Activated T-cell treated with anti-CD3 and anti-CD28 coated beads, Interleukin-2, amount 50 U/mL, for 72 hours (primary cell): ENCODE measurements at regions not wholly inside any gene's neighbourhood (a gene's known extent, or its start where the extent isn't known, plus 50 kb on each side); places are given as distances from the start of the nearest gene placed in this dataset.
"Not testable (repeated sequence)": the region's sequence is repeated elsewhere in the genome, so short reads cannot be mapped to it uniquely, and the experiment has no call there.

ENCODE experiments used
- ATAC-seq, 2 donors: fragments of 150-1000 bp; cut with Tn5 transposase; replicated peaks in 1 of 2; 2 replicates each; pipeline ENCODE4 v1.10.0; 2021; ENCODE audit warnings: moderate library complexity in 2 of 2, mild to moderate bottlenecking in 1 of 2
- DNase-seq, 2 donors: peaks; one replicate each; pipeline ENCODE4 v3.0.0; 2021 to 2022; ENCODE audit warnings: mixed read lengths in 1 of 2
- H3K27ac Mint-ChIP-seq: one replicate; pipeline ENCODE4 v1.8.0; 2022; ENCODE audit warnings: mild to moderate bottlenecking, moderate library complexity, mixed read lengths
- H3K27me3 Mint-ChIP-seq: one replicate; pipeline ENCODE4 v1.8.0; 2022; ENCODE audit warnings: low read depth, mixed read lengths
- H3K36me3 Mint-ChIP-seq, 2 donors: one replicate each; pipeline ENCODE4 v1.8.0; 2022; ENCODE audit warnings: mixed read lengths in 2 of 2, mild to moderate bottlenecking in 1 of 2; ENCODE audit not compliant: insufficient read depth in 2 of 2
- H3K4me1 Mint-ChIP-seq: one replicate; pipeline ENCODE4 v1.8.0; 2022; ENCODE audit warnings: low read depth, mixed read lengths
- H3K4me3 Mint-ChIP-seq, 2 donors: one replicate each; pipeline ENCODE4 v1.8.0; 2022; ENCODE audit warnings: mild to moderate bottlenecking in 2 of 2, mixed read lengths in 2 of 2, moderate library complexity in 2 of 2
- H3K9me3 Mint-ChIP-seq, 2 donors: one replicate each; pipeline ENCODE4 v1.8.0; 2022; ENCODE audit warnings: mixed read lengths in 2 of 2

DNA sequence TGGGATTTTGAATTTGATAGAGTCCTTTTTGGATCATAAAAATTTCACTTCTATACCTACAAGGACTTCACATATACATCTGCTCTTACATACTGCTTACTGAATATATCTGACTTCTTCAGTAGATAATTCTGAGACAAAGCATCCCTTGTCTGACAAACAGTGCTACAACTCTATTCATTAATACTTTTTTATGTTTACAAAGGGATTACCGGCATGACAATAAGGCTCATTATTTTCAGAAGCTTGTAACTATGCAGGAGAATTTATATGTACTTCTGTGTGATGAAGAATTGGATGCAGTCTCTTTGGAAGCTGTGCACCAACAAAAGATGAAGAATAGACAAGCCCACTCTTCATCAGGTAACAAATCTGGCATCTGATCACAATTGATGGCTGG, 1070.3 kb downstream of the STIM2 start:
- DNase-seq (no peak), ATAC-seq (no peak)
- Mint-ChIP-seq H3K4me3 (no peak overlapping the region), H3K27ac (no peak overlapping the region), H3K36me3 (peaks cover 0 to 2% of the 10 kb centered on the region in 2 donors), H3K4me1 (no peaks in the 10 kb centered on the region), H3K27me3 (no peaks in the 10 kb centered on the region), H3K9me3 (peaks cover 3 to 11% of the 10 kb centered on the region in 2 donors)

DNA sequence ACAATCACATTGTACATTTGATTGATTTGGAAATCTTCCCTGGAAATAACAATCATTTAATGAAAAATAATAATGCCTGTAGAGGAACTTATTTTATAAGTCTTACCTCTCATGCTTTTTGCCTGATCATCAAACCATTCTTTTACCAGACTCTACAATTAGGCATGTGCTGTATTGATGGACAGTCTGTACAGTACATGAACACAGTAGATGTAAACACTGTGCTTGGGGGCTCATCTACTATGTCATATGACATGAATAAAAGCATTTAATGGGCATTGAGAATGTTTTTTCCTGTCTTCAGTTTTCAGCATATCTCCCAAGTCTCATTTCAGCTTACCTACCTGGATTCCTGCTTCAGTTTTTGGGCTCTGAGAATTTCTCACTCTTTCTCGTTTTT, 1070.9 kb downstream of the STIM2 start:
- no peak overlapping the region for H3K27ac Mint-ChIP-seq
- DNase-seq: no peak
- no peaks in the 10 kb centered on the region for H3K4me1 Mint-ChIP-seq
- no peak for ATAC-seq
- no peak overlapping the region for H3K4me3 Mint-ChIP-seq
- peaks cover 0 to under 1% of the 10 kb centered on the region in 2 donors for H3K36me3 Mint-ChIP-seq
- H3K27me3 Mint-ChIP-seq: no peaks in the 10 kb centered on the region
- peaks cover 1 to 9% of the 10 kb centered on the region in 2 donors for H3K9me3 Mint-ChIP-seq

DNA sequence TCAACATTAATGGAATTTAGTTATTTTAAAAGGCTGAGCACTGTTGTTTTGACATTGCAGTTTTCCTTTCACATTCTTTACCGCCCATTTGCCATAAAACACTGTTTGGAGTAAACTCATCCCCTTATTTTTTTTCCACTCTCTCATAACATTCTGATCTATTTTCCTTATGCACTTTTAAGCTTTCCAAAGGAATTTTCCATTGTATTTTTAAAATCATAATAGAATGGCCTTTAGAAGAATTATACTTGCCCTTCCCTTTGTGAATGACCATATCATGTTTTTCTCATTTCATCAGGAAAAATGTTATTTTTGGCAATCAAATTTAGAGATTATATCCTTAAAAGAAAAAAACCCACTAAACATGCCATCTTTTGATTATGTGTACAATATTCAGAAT, 1074.2 kb downstream of the STIM2 start:
- Mint-ChIP-seq H3K27me3 (no peaks in the 10 kb centered on the region), H3K4me3 (no peak overlapping the region), H3K9me3 (peaks cover 0 to 4% of the 10 kb centered on the region in 2 donors), H3K36me3 (no peaks in the 10 kb centered on the region), H3K27ac (no peak overlapping the region), H3K4me1 (no peaks in the 10 kb centered on the region)
- ATAC-seq (no peak), DNase-seq (no peak)

DNA sequence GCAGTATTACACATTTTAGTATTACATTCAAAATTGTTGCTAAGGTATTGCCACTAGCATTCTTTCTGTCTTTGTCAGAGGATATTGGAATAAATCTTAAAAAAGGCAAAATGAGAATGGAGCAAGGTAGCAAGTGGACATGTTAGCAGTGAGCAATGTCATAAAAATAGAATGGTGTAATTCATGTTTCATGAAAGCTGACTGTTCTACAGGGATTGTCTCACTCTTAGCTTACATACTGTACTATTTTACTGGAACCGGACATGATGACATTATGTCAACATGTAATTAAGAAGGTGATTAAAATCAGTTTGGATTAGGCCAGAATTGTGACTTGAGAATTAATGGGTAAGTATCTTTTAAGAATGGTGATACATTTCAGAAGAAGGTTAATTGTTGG, 1086.2 kb downstream of the STIM2 start:
- no peak for ATAC-seq
- no peak overlapping the region for H3K27ac Mint-ChIP-seq
- H3K4me1 Mint-ChIP-seq: no peaks in the 10 kb centered on the region
- H3K9me3 Mint-ChIP-seq: peaks cover 4 to 6% of the 10 kb centered on the region in 2 donors
- no peaks in the 10 kb centered on the region for H3K36me3 Mint-ChIP-seq
- H3K27me3 Mint-ChIP-seq: no peaks in the 10 kb centered on the region
- no peak overlapping the region for H3K4me3 Mint-ChIP-seq
- DNase-seq: no peak

DNA sequence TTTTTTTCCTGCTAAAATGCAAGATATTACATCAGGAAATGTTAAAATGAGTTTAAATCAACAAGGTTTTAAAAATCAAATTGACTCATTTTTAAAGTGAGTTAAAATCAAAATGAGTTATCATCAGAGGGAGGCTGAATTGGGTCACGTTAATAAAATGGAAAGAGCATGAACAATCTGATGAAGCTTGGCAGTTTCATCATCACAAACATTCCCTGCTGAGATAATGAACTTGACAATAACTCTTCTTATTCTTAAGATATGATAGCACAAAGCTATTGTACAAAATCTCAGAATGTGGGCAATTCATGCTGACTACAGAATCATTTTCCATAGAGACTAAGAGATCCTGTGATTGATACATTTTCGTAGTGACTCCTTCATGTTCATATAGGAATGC, 1086.7 kb downstream of the STIM2 start:
- no peak overlapping the region for H3K4me3 Mint-ChIP-seq
- no peaks in the 10 kb centered on the region for H3K27me3 Mint-ChIP-seq
- no peaks in the 10 kb centered on the region for H3K36me3 Mint-ChIP-seq
- H3K9me3 Mint-ChIP-seq: peaks cover 2 to 6% of the 10 kb centered on the region in 2 donors
- no peak overlapping the region for H3K27ac Mint-ChIP-seq
- no peaks in the 10 kb centered on the region for H3K4me1 Mint-ChIP-seq
- ATAC-seq (no peak), DNase-seq (no peak)

DNA sequence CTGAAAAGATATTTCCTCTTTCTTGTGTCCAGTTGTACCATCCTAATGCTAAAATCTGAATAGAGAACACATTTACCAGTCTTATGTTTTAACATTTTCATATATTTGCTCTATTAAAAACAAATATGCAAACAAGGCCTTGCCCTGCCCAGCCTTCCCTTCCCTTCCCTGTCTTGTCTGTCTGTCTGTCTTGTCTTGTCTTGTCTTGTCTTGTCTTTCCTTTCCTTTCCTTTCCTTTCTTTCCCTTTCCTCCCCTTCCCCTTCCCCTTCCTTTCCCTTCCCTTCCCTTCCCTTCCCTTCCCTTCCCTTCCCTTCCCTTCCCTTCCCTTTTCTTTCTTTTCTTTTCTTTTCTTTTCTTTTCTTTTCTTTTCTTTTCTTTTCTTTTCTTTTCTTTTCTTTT, 1103.5 kb downstream of the STIM2 start:
- ATAC-seq (no peak), DNase-seq (no peak)
- H3K27me3 Mint-ChIP-seq: no peaks in the 10 kb centered on the region
- H3K9me3 Mint-ChIP-seq: peaks cover 6% of the 10 kb centered on the region in 2 donors
- H3K27ac Mint-ChIP-seq: no peak overlapping the region
- H3K4me1 Mint-ChIP-seq: no peaks in the 10 kb centered on the region
- no peak overlapping the region for H3K4me3 Mint-ChIP-seq
- no peaks in the 10 kb centered on the region for H3K36me3 Mint-ChIP-seq

DNA sequence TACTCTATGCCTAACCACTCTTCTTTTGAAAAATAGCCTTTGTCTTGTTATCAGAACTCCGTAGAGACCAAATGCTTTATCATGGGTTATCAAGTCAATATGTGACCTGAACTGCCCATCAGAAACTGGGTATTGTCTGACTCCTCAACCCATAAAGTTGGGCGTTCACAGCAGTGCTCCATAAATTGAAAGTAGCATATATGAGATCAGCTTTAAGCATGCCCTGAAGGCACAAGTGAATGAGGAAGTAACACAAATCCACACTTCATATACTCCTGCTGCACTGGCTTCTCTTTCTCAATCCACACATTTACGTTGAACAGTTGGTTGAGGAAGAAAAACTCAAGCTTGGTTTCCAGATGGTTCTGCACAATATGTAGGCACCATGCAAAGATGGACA, 1106.0 kb downstream of the STIM2 start:
- Mint-ChIP-seq H3K27ac (no peak overlapping the region), H3K36me3 (no peaks in the 10 kb centered on the region), H3K4me3 (no peak overlapping the region), H3K9me3 (peaks cover 5 to 7% of the 10 kb centered on the region in 2 donors), H3K4me1 (no peaks in the 10 kb centered on the region), H3K27me3 (no peaks in the 10 kb centered on the region)
- DNase-seq (no peak), ATAC-seq (no peak)

DNA sequence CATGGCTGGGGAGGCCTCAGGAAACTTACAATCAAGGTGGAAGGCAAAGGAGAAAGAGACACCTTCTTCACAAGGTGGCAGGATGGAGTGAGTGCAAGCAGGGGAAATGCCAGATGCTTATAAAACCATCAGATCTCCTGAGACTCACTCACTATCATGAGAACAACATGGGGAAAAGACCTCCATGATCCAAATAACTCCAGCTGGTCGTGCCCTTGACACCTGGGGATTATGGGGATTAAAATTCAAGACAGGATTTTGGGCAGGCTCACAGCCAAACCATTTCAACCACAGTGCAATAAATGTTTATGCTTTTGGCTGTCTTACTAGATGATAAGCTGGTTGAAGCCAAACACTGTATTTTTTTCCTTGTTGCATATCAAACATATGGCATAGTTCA, 1112.4 kb downstream of the STIM2 start:
- Mint-ChIP-seq H3K36me3 (peaks cover 2% of the 10 kb centered on the region in 2 donors), H3K4me3 (no peak overlapping the region), H3K9me3 (peaks cover 16 to 20% of the 10 kb centered on the region in 2 donors), H3K4me1 (no peaks in the 10 kb centered on the region), H3K27me3 (no peaks in the 10 kb centered on the region), H3K27ac (no peak overlapping the region)
- DNase-seq: no peak
- no peak for ATAC-seq

DNA sequence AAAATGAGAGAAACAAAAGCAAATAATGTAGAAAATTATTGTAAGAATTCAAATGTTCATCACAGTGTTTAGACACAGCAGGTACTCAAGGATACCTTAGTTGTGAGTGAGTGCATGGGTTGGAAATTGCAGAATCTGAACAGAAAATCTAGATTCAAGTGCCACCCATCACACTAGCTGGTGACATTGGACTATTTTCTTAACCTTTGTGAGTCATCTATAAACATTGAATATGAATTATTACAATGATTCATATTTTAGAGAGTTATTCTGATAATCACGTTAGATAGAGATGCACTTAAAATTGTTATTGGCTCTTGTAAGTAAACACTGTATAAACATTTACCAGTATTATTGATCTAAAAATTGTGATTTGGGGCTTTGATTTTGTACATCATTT, 1113.1 kb downstream of the STIM2 start:
- H3K27ac Mint-ChIP-seq: no peak overlapping the region
- no peaks in the 10 kb centered on the region for H3K4me1 Mint-ChIP-seq
- ATAC-seq (no peak), DNase-seq (no peak)
- peaks cover 16 to 20% of the 10 kb centered on the region in 2 donors for H3K9me3 Mint-ChIP-seq
- H3K36me3 Mint-ChIP-seq: peaks cover 2% of the 10 kb centered on the region in 2 donors
- no peak overlapping the region for H3K4me3 Mint-ChIP-seq
- no peaks in the 10 kb centered on the region for H3K27me3 Mint-ChIP-seq

DNA sequence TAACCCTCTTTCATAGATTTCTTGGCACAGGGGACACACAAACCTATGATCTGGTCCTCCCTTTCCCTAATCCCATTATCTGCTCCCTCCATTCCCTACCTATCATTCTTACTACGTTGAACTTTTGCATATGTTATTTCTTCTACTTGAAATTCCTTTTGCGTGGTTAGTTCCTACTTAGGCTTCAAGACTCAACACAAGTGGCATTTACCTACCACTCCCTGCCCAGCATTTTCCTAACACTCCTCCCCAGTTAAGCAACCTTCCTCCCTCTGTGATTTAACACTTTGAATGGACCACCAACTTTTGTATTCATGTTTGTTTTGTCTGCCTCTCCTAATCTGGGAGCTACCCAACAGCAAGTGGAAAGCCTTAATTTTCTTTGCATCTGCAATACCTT, 1113.7 kb downstream of the STIM2 start:
- H3K4me3 Mint-ChIP-seq: no peak overlapping the region
- DNase-seq (no peak), ATAC-seq (no peak)
- peaks cover 4 to 6% of the 10 kb centered on the region in 2 donors for H3K36me3 Mint-ChIP-seq
- no peak overlapping the region for H3K27ac Mint-ChIP-seq
- H3K27me3 Mint-ChIP-seq: no peaks in the 10 kb centered on the region
- H3K9me3 Mint-ChIP-seq: peaks cover 19 to 25% of the 10 kb centered on the region in 2 donors
- H3K4me1 Mint-ChIP-seq: no peaks in the 10 kb centered on the region

DNA sequence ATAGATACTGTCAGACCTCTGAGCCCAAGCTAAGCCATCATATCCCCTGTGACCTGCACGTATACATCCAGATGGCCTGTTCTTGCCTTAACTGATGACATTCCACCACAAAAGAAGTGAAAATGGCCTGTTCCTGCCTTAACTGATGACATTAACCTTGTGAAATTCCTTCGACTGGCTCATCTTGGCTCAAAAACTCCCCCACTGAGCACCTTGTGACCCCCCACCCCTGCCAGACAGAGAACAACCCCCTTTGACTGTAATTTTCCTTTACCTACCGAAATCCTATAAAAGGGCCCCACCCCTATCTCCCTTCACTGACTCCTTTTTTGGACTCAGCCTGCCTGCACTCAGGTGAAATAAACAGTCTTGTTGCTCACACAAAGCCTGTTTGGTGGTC, 1114.2 kb downstream of the STIM2 start:
- H3K27me3 Mint-ChIP-seq, DNase-seq, H3K4me3 Mint-ChIP-seq, H3K4me1 Mint-ChIP-seq, ATAC-seq, H3K36me3 Mint-ChIP-seq, H3K27ac Mint-ChIP-seq: not testable (repeated sequence)
- peaks cover 22 to 25% of the 10 kb centered on the region in 2 donors for H3K9me3 Mint-ChIP-seq

DNA sequence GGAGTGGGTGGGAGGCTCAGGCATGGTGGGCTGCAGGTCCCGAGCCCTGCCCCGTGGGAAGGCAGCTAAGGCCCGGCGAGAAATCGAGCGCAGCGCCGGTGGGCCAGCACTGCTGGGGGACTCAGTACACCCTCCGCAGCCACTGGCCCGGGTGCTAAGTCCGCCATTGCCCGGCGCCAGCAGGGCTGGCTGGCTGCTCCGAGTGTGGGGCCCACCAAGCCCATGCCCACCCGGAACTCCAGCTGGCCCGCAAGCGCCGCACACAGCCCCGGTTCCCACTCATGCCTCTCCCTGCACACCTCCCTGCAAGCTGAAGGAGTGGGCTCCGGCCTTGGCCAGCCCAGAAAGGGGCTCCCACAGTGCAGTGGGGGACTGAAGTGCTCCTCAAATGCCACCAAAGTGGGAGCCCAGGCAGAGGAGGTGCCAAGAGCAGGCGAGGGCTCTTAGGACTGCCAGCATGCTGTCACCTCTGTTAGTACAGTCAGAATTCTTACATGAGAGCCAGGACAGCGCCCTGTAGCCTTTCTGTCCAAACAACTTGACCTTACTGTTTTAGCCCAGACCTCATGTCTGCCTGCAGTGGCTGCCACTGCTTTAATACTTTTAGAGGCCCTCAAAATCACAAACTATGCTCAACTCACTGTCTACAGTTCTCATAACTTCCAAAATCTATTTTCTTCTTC, 1117.9 kb downstream of the STIM2 start:
- H3K4me3 Mint-ChIP-seq, H3K27ac Mint-ChIP-seq, DNase-seq, ATAC-seq, H3K27me3 Mint-ChIP-seq, H3K4me1 Mint-ChIP-seq: not testable (repeated sequence)
- H3K9me3 Mint-ChIP-seq: peaks cover 26 to 32% of the 10 kb centered on the region in 2 donors
- H3K36me3 Mint-ChIP-seq: peaks cover 5 to 10% of the 10 kb centered on the region in 2 donors

DNA sequence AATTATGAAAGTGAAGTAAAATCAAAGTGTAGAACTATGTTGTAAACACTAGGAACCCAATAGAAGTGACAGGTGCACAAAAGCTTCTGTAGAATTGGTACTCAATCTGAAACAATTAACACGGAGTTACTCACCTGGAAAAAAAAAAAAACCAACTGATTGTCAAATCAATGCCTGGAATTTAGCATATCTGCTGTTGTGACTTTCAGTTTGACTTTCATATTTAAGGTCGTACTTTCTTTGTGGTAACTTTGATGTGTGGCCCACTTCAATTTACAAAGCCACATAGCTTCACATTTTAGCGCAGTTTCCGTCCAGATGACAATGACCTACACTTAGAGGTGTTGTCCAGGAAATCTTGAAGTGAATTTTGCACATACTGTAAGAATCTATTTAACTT, 1124.9 kb downstream of the STIM2 start:
- Mint-ChIP-seq H3K36me3 (no peaks in the 10 kb centered on the region), H3K9me3 (peaks cover 9 to 12% of the 10 kb centered on the region in 2 donors), H3K4me3 (no peak overlapping the region), H3K27me3 (no peaks in the 10 kb centered on the region), H3K27ac (no peak overlapping the region), H3K4me1 (no peaks in the 10 kb centered on the region)
- DNase-seq: no peak
- ATAC-seq: no peak

DNA sequence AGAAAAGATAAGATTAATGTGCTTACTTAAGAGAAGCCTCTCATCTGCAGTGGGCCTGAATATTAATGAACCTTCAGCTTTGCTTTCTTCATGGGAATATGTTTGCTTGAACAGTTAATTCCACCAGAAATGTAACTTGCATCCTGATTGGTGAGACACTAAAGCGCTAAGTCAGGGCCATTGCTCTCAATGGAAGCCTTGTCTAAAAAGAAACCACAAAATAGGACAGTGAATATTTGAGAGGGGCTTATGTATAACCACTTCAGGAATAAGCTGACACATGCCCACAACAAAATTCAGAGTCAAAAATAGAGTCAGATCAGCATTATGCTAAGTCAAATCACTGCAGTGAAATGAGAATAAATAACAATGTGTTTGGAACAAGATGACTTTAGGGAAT, 1125.8 kb downstream of the STIM2 start:
- Mint-ChIP-seq H3K4me1 (no peaks in the 10 kb centered on the region), H3K36me3 (peaks cover 0 to 2% of the 10 kb centered on the region in 2 donors), H3K4me3 (no peak overlapping the region), H3K27ac (no peak overlapping the region), H3K27me3 (no peaks in the 10 kb centered on the region), H3K9me3 (peaks cover 8% of the 10 kb centered on the region in 2 donors)
- no peak for DNase-seq
- no peak for ATAC-seq
